PC-9 (cell line): ENCODE measurements at regions not wholly inside any gene's neighbourhood (a gene's known extent, or its start where the extent isn't known, plus 50 kb on each side); places are given as distances from the start of the nearest gene placed in this dataset.

Source experiments
- BruUV-seq: library from RNA; stranded (reverse); fragments of 400-500 nt; replicated peaks from 2 replicates; lab custom pipeline; 2021; lab: Mats Ljungman, UMichigan
- CTCF ChIA-PET: fragments of 300-600 bp; sonication (Branson Sonifier 250); formaldehyde crosslinking; loops from one replicate; lab custom pipeline; 2022; ENCODE audit warnings: antibody characterized with exemption; lab: Charles Lee
- POLR2A ChIA-PET: fragments of 300-600 bp; sonication (Branson Sonifier 250); formaldehyde crosslinking; loops from one replicate; lab custom pipeline; 2022; ENCODE audit warnings: antibody characterized with exemption; ENCODE audit not compliant: unreplicated experiment; lab: Charles Lee
- DNase-seq, 2 experiments: peaks; one replicate each; pipeline versions ENCODE4 v3.0.0 to v3.0.0-alpha.2; 2015 to 2022; ENCODE audit warnings: mixed read lengths in 1 of 2
- H2AFZ ChIP-seq: fragments of 200-600 bp; sonication (generic); 2 replicates; pipeline ENCODE4 v1.8.1; 2017; ENCODE audit warnings: antibody characterized with exemption
- H3F3A ChIP-seq: fragments of 200-600 bp; sonication (generic); 2 replicates; pipeline ENCODE4 v1.8.1; 2017; ENCODE audit warnings: antibody characterized with exemption, mild to moderate bottlenecking, low read depth; ENCODE audit not compliant: insufficient read depth
- H3K27ac ChIP-seq: fragments of 200-600 bp; sonication (generic); 2 replicates; pipeline ENCODE4 v1.6.1; 2016; ENCODE audit warnings: mixed run types
- H3K27me3 ChIP-seq: fragments of 200-600 bp; sonication (generic); 2 replicates; pipeline ENCODE4 v1.6.1; 2016; ENCODE audit warnings: low read depth, mixed run types; ENCODE audit not compliant: insufficient read depth
- H3K36me3 ChIP-seq: fragments of 200-600 bp; sonication (generic); 2 replicates; pipeline ENCODE4 v1.6.1; 2016; ENCODE audit warnings: low read depth, mixed run types
- H3K4me1 ChIP-seq: fragments of 200-600 bp; sonication (generic); replicated peaks from 2 replicates; pipeline ENCODE4 v1.6.1; 2016; ENCODE audit warnings: mixed run types; ENCODE audit not compliant: insufficient read depth
- H3K4me2 ChIP-seq: fragments of 200-600 bp; sonication (generic); 2 replicates; pipeline ENCODE4 v1.6.1; 2017; ENCODE audit warnings: mixed run types
- H3K4me3 ChIP-seq: fragments of 200-600 bp; sonication (generic); 2 replicates; pipeline ENCODE4 v1.6.1; 2016; ENCODE audit warnings: mixed run types
- H3K79me2 ChIP-seq: fragments of 200-600 bp; sonication (generic); 2 replicates; pipeline ENCODE4 v1.6.1; 2017; ENCODE audit warnings: low read depth, mixed run types
- H3K9me2 ChIP-seq: fragments of 200-600 bp; sonication (generic); 2 replicates; pipeline ENCODE4 v1.8.1; 2017; ENCODE audit warnings: mild to moderate bottlenecking; ENCODE audit not compliant: insufficient read depth
- H3K9me3 ChIP-seq: fragments of 200-600 bp; sonication (generic); 2 replicates; pipeline ENCODE4 v1.8.1; 2016; ENCODE audit warnings: low read depth; ENCODE audit not compliant: insufficient read depth
- H4K20me1 ChIP-seq: fragments of 200-600 bp; sonication (generic); 2 replicates; pipeline ENCODE4 v1.8.1; 2017; ENCODE audit not compliant: insufficient read depth
- EZH2 ChIP-seq: fragments of 200-600 bp; sonication (generic); IDR thresholded peaks from 2 replicates; pipeline ENCODE4 v1.8.0; 2017; ENCODE audit warnings: antibody characterized with exemption, low read depth
- intact Hi-C: fragments of 100-400 bp; cut with micrococcal nuclease; formaldehyde crosslinking; loops from one replicate; pipeline ENCODE4 v1.10.0; 2022; ENCODE audit not compliant: unreplicated experiment
- TF ChIP-seq, protein P1 (sequence below): fragments of 200-600 bp; sonication (generic); conservative IDR thresholded peaks from 2 replicates; pipeline ENCODE4 v1.6.1; 2017; ENCODE audit warnings: mixed run types, antibody characterized with exemption, mild to moderate bottlenecking, moderate library complexity

DNA sequence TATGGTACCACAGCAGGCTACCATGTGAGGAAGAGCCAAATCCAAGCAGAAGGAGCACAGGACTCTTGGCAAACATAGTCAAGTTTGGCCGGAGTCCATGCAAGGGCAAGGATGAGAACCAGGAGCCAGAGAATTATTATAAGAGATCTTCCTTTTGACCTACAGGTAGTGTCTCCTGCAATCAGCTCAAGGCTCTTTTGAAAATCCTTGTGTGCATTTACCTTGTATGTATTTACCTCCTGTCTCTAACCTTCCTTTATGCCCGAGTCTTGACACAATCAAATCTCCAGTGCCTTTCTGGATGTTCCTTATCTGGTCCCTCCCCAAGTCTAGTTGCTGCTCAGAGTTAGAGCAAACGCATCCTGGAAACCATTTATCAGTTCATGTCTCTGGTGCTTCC, 855.0 kb upstream of the CELF4 start:
- POLR2A ChIA-PET = no interaction called here
- Histone ChIP-seq H3K36me3 (no peaks in the 10 kb centered on the region), H3K9me2 (no peaks in the 10 kb centered on the region), H3K27me3 (no peaks in the 10 kb centered on the region), H3F3A (no peaks in the 10 kb centered on the region), H3K4me1 (no peaks in the 10 kb centered on the region), H3K9me3 (no peaks in the 10 kb centered on the region), H3K79me2 (no peaks in the 10 kb centered on the region), H3K4me3 (no peak overlapping the region), H3K27ac (no peak overlapping the region), H3K4me2 (no peak overlapping the region), H4K20me1 (no peaks in the 10 kb centered on the region), H2AFZ (no peak overlapping the region)
- no TSS peak for BruUV-seq
- no peak for DNase-seq
- TF ChIP-seq EZH2 = no peak
- TF ChIP-seq, protein P1, sequence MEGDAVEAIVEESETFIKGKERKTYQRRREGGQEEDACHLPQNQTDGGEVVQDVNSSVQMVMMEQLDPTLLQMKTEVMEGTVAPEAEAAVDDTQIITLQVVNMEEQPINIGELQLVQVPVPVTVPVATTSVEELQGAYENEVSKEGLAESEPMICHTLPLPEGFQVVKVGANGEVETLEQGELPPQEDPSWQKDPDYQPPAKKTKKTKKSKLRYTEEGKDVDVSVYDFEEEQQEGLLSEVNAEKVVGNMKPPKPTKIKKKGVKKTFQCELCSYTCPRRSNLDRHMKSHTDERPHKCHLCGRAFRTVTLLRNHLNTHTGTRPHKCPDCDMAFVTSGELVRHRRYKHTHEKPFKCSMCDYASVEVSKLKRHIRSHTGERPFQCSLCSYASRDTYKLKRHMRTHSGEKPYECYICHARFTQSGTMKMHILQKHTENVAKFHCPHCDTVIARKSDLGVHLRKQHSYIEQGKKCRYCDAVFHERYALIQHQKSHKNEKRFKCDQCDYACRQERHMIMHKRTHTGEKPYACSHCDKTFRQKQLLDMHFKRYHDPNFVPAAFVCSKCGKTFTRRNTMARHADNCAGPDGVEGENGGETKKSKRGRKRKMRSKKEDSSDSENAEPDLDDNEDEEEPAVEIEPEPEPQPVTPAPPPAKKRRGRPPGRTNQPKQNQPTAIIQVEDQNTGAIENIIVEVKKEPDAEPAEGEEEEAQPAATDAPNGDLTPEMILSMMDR = no peak
- intact Hi-C loops = no loop called here
- CTCF ChIA-PET = no interaction called here

DNA sequence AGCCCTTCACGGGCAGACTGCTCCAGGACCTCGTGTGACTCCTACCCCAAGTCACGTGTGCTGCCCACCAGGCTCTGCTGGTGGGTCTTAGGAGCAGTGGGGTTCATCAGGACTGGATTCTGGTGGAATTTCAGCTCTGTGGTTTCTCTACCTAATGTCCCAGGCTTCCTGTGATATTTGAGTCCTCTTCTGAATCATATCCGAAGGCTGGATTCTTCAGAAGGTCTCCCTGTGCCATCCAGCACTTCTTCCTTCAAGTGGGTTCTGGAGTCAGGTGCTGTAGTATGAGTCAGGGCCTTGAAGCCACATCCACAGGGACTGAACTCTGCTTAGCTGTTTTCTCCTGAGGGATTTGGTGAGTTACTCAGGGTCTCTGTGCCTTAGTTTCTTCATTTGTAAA, 850.2 kb upstream of the CELF4 start:
- intact Hi-C loops = no loop called here
- no peak for DNase-seq
- H3K27me3 ChIP-seq = no peaks in the 10 kb centered on the region
- CTCF ChIA-PET = no interaction called here
- no peaks in the 10 kb centered on the region for H3K9me2 ChIP-seq
- TF ChIP-seq EZH2 = no peak
- TF ChIP-seq, protein P1 = no peak
- BruUV-seq = no TSS peak
- no peaks in the 10 kb centered on the region for H3K79me2 ChIP-seq
- no peaks in the 10 kb centered on the region for H3K4me1 ChIP-seq
- no peaks in the 10 kb centered on the region for H3K9me3 ChIP-seq
- no peak overlapping the region for H3K27ac ChIP-seq
- no peak overlapping the region for H2AFZ ChIP-seq
- no peaks in the 10 kb centered on the region for H3F3A ChIP-seq
- no peaks in the 10 kb centered on the region for H4K20me1 ChIP-seq
- no peak overlapping the region for H3K4me2 ChIP-seq
- no peaks in the 10 kb centered on the region for H3K36me3 ChIP-seq
- no peak overlapping the region for H3K4me3 ChIP-seq
- POLR2A ChIA-PET = no interaction called here

DNA sequence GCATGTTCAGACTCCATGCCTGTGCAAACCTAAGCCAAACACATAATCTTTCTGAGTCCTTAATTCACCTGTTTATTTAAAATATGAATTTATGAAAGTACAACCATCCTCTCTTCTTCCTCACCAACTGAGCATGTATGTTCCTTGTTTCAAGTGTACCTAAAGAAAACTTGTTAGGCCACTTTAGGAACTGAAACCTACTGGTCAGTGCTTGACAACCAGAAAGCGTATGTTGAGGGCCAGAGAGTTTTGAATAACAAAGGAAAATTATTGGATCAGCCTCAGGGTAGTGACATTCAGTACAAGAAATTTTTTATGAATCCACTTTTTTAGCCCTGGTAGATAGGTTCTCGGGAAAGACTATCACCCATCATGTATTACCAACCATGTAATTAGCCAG, 847.6 kb upstream of the CELF4 start:
- intact Hi-C loops = no loop called here
- ChIA-PET CTCF (no interaction called here), POLR2A (no interaction called here)
- TF ChIP-seq, protein P1 = no peak
- no peak for TF ChIP-seq EZH2
- no peaks in the 10 kb centered on the region for H3K27me3 ChIP-seq
- H3K27ac ChIP-seq = no peak overlapping the region
- no peak overlapping the region for H3K4me2 ChIP-seq
- no peaks in the 10 kb centered on the region for H3K9me3 ChIP-seq
- no peak overlapping the region for H3K4me3 ChIP-seq
- H3K36me3 ChIP-seq = no peaks in the 10 kb centered on the region
- no peaks in the 10 kb centered on the region for H3F3A ChIP-seq
- no peaks in the 10 kb centered on the region for H4K20me1 ChIP-seq
- BruUV-seq = no TSS peak
- no peaks in the 10 kb centered on the region for H3K4me1 ChIP-seq
- H2AFZ ChIP-seq = no peak overlapping the region
- no peaks in the 10 kb centered on the region for H3K79me2 ChIP-seq
- no peaks in the 10 kb centered on the region for H3K9me2 ChIP-seq
- no peak for DNase-seq
